OCI-LY7 (cell line): ENCODE measurements at regions not wholly inside any gene's neighbourhood (a gene's known extent, or its start where the extent isn't known, plus 50 kb on each side); places are given as distances from the start of the nearest gene placed in this dataset.

Experiments
- BruUV-seq: library from RNA; stranded (reverse); fragments of 400-500 nt; replicated peaks from 2 replicates; lab custom pipeline; 2021; lab: Mats Ljungman, UMichigan
- CTCF ChIA-PET: fragments of 300-600 bp; sonication (Branson Sonifier 250); formaldehyde crosslinking; loops from one replicate; lab custom pipeline; 2022; ENCODE audit warnings: antibody characterized with exemption; ENCODE audit not compliant: unreplicated experiment; lab: Charles Lee
- POLR2A ChIA-PET: fragments of 300-600 bp; sonication (Branson Sonifier 250); formaldehyde crosslinking; loops from one replicate; lab custom pipeline; 2022; ENCODE audit warnings: antibody characterized with exemption; lab: Charles Lee
- DNase-seq: peaks from one replicate; pipeline ENCODE4 v3.0.0-alpha.2; 2015; ENCODE audit warnings: low spot score
- H2AFZ ChIP-seq: fragments of 200-600 bp; sonication (generic), shearing (Covaris generic); 2 replicates; pipeline ENCODE4 v1.6.1; 2014; ENCODE audit warnings: mild to moderate bottlenecking, antibody characterized with exemption, low read length, moderate library complexity
- H3K27ac ChIP-seq: fragments of 200-600 bp; sonication (generic); 2 replicates; pipeline ENCODE4 v1.5.1; 2014; ENCODE audit warnings: mixed run types, low read depth, mild to moderate bottlenecking, moderate library complexity, low read length, inconsistent platforms; ENCODE audit not compliant: poor library complexity, severe bottlenecking
- H3K36me3 ChIP-seq: fragments of 200-600 bp; sonication (generic); 2 replicates; pipeline ENCODE4 v1.6.1; 2014; ENCODE audit warnings: mild to moderate bottlenecking, antibody characterized with exemption, low read length, moderate library complexity, mixed read lengths; ENCODE audit not compliant: insufficient read depth
- H3K4me1 ChIP-seq: fragments of 200-600 bp; sonication (generic); 2 replicates; pipeline ENCODE4 v1.5.1; 2014; ENCODE audit warnings: mild to moderate bottlenecking, low read length; ENCODE audit not compliant: insufficient read depth, poor library complexity, severe bottlenecking
- H3K4me2 ChIP-seq: fragments of 200-600 bp; sonication (generic); 2 replicates; pipeline ENCODE4 v1.6.1; 2014; ENCODE audit warnings: mild to moderate bottlenecking, low read length
- H3K4me3 ChIP-seq: fragments of 200-600 bp; sonication (generic); 2 replicates; pipeline ENCODE4 v1.5.1; 2014; ENCODE audit warnings: mild to moderate bottlenecking, low read depth, low read length; ENCODE audit not compliant: poor library complexity, severe bottlenecking
- H3K79me2 ChIP-seq: fragments of 200-600 bp; sonication (generic); 2 replicates; pipeline ENCODE4 v1.6.1; 2016; ENCODE audit warnings: low read depth, mild to moderate bottlenecking, low read length, moderate library complexity, mixed read lengths; ENCODE audit not compliant: insufficient read depth
- H3K9me2 ChIP-seq: fragments of 200-600 bp; sonication (generic); 2 replicates; pipeline ENCODE4 v1.6.1; 2016; ENCODE audit warnings: mild to moderate bottlenecking, low read length, mixed read lengths; ENCODE audit not compliant: insufficient read depth
- H3K9me3 ChIP-seq: fragments of 200-600 bp; sonication (generic); 2 replicates; pipeline ENCODE4 v1.6.1; 2014; ENCODE audit warnings: mild to moderate bottlenecking, mixed run types, low read length, mixed read lengths
- H4K20me1 ChIP-seq: fragments of 200-600 bp; sonication (generic); 2 replicates; pipeline ENCODE4 v1.6.1; 2014; ENCODE audit warnings: mild to moderate bottlenecking, antibody characterized with exemption, low read length, moderate library complexity, mixed read lengths; ENCODE audit not compliant: insufficient read depth
- EZH2phosphoT487 ChIP-seq: fragments of 200-600 bp; sonication (generic); IDR thresholded peaks from 2 replicates; pipeline ENCODE4 v1.6.1; 2018; ENCODE audit warnings: low read depth, borderline replicate concordance, mild to moderate bottlenecking, mixed run types, antibody characterized with exemption, low read length, moderate library complexity, mixed read lengths
- intact Hi-C: fragments of 100-400 bp; cut with micrococcal nuclease; formaldehyde crosslinking; loops from one replicate; pipeline ENCODE4 v1.10.0; 2022; ENCODE audit not compliant: unreplicated experiment
- TF ChIP-seq, protein P1 (sequence below): fragments of 200-600 bp; sonication (generic); conservative IDR thresholded peaks from 2 replicates; pipeline ENCODE4 v1.5.1; 2014; ENCODE audit warnings: mild to moderate bottlenecking, antibody characterized with exemption, low read length, moderate library complexity, mixed read lengths

- TF ChIP-seq EZH2phosphoT487: no peak
- TF ChIP-seq, protein P1, sequence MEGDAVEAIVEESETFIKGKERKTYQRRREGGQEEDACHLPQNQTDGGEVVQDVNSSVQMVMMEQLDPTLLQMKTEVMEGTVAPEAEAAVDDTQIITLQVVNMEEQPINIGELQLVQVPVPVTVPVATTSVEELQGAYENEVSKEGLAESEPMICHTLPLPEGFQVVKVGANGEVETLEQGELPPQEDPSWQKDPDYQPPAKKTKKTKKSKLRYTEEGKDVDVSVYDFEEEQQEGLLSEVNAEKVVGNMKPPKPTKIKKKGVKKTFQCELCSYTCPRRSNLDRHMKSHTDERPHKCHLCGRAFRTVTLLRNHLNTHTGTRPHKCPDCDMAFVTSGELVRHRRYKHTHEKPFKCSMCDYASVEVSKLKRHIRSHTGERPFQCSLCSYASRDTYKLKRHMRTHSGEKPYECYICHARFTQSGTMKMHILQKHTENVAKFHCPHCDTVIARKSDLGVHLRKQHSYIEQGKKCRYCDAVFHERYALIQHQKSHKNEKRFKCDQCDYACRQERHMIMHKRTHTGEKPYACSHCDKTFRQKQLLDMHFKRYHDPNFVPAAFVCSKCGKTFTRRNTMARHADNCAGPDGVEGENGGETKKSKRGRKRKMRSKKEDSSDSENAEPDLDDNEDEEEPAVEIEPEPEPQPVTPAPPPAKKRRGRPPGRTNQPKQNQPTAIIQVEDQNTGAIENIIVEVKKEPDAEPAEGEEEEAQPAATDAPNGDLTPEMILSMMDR: no peak
- intact Hi-C loops: no loop called here
- H2AFZ ChIP-seq: no peak overlapping the region
- ChIA-PET CTCF (no interaction called here), POLR2A (no interaction called here)
- no peak for DNase-seq
- H3K4me2 ChIP-seq: no peak overlapping the region
- H3K9me2 ChIP-seq: no peaks in the 10 kb centered on the region
- H3K36me3 ChIP-seq: no peaks in the 10 kb centered on the region
- BruUV-seq: no TSS peak
- no peak overlapping the region for H3K4me3 ChIP-seq
- H3K4me1 ChIP-seq: no peaks in the 10 kb centered on the region
- H3K27ac ChIP-seq: no peak overlapping the region
- H3K79me2 ChIP-seq: no peaks in the 10 kb centered on the region
- no peaks in the 10 kb centered on the region for H4K20me1 ChIP-seq
- H3K9me3 ChIP-seq: 0 out of 2 replicates have a peak, but pooled peaks cover 5% of the 10 kb centered on the region
Observed at GRCh38 chr5:23352446-23352845, 155.0 kb upstream of the PRDM9 start.

DNA sequence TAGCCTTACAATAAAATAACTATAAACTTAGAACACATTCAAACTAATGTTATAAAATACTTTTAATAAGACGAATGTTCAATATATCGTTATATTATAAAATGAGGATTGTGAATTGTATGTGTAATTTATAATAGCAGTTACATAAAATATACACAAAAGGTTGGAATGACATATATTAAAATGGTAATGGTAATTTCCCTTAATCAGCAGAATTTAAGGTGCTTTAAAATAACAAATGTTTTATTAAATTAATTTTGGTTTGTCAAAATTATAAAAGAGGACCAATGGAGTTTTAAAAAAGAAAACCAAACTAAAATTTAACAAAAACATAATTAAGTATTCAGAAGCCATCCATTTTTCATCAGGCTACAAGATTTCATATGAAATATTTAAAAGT, 164.3 kb upstream of the PRDM9 start:
- intact Hi-C loops: no loop called here
- no TSS peak for BruUV-seq
- Histone ChIP-seq H3K9me3 (0 out of 2 replicates have a peak, but pooled peaks cover 8% of the 10 kb centered on the region), H3K4me3 (no peak overlapping the region), H3K4me2 (no peak overlapping the region), H3K27ac (no peak overlapping the region), H2AFZ (no peak overlapping the region), H3K9me2 (no peaks in the 10 kb centered on the region), H3K79me2 (no peaks in the 10 kb centered on the region), H3K4me1 (no peaks in the 10 kb centered on the region), H4K20me1 (no peaks in the 10 kb centered on the region), H3K36me3 (no peaks in the 10 kb centered on the region)
- no peak for TF ChIP-seq EZH2phosphoT487
- TF ChIP-seq, protein P1: no peak
- POLR2A ChIA-PET: no interaction called here
- DNase-seq: no peak
- CTCF ChIA-PET: no interaction called here

- Histone ChIP-seq H3K27ac (no peak overlapping the region), H3K4me3 (no peak overlapping the region), H3K36me3 (no peaks in the 10 kb centered on the region), H3K9me2 (no peaks in the 10 kb centered on the region), H3K9me3 (no peaks in the 10 kb centered on the region), H4K20me1 (no peaks in the 10 kb centered on the region), H3K4me2 (no peak overlapping the region), H2AFZ (no peak overlapping the region), H3K4me1 (no peaks in the 10 kb centered on the region), H3K79me2 (no peaks in the 10 kb centered on the region)
- DNase-seq: no peak
- ChIA-PET CTCF (no interaction called here), POLR2A (no interaction called here)
- TF ChIP-seq EZH2phosphoT487: no peak
- TF ChIP-seq, protein P1: peak; percentile 35; the same call in 1 of the 2 replicates
- intact Hi-C loops: no loop called here
- no TSS peak for BruUV-seq
Observed at GRCh38 chr5:23332650-23333251, 174.7 kb upstream of the PRDM9 start.
